GM12878 (cell line): ENCODE measurements at regions not wholly inside any gene's neighbourhood (a gene's known extent, or its start where the extent isn't known, plus 50 kb on each side); places are given as distances from the start of the nearest gene placed in this dataset.

Experiments used
- ATAC-seq: fragments of 200-7000 bp; cut with Tn5 transposase; 3 replicates; pipeline ENCODE4 v1.9.1; 2020; ENCODE audit warnings: mild to moderate bottlenecking, moderate library complexity
- BruUV-seq: library from RNA; stranded (reverse); fragments of 400-500 nt; replicated peaks from 2 replicates; lab custom pipeline; 2021; lab: Mats Ljungman, UMichigan
- CTCF ChIA-PET: fragments of 300-600 bp; sonication (Branson Sonifier 250); formaldehyde crosslinking; extraction: SDS; loops from one replicate; lab custom pipeline; 2021; ENCODE audit warnings: inconsistent platforms; lab: Yijun Ruan, JAX
- POLR2A ChIA-PET: fragments of 350-600 bp; formaldehyde crosslinking; extraction: SDS; loops from one replicate; lab custom pipeline; 2021; ENCODE audit warnings: inconsistent platforms; lab: Charles Lee
- RAD21 ChIA-PET: fragments of 300-600 bp; sonication (Branson Sonifier 250); formaldehyde crosslinking; loops from one replicate; lab custom pipeline; 2023; ENCODE audit warnings: antibody characterized with exemption; ENCODE audit not compliant: unreplicated experiment; lab: Charles Lee
- SMC1A ChIA-PET: fragments of 300-600 bp; sonication (Branson Sonifier 250); formaldehyde crosslinking; loops from one replicate; lab custom pipeline; 2023; ENCODE audit not compliant: unreplicated experiment, uncharacterized antibody; lab: Charles Lee
- DNase-seq: peaks from one replicate; pipeline ENCODE4 v3.0.0-alpha.2; 2011; ENCODE audit warnings: low read depth, low spot score
- FAIRE-seq: peaks from 3 replicates; lab custom pipeline; 2011; peaks lifted over from hg19 to GRCh38; lab: Jason Lieb, UNC
- H2AFZ ChIP-seq: 2 replicates; pipeline ENCODE4 v1.6.0; 2011; ENCODE audit warnings: low read depth, low read length, control low read depth; ENCODE audit not compliant: control insufficient read depth
- H3K27ac ChIP-seq: 2 replicates; pipeline ENCODE4 v1.5.1; 2011; ENCODE audit warnings: control low read depth; ENCODE audit not compliant: control insufficient read depth, insufficient read depth
- H3K27me3 ChIP-seq, 2 experiments: replicated peaks in 1 of 2; 2 replicates each; pipeline versions ENCODE4 v1.6.0 to v1.6.1; 2011; ENCODE audit warnings: low read length in 1 of 2; ENCODE audit not compliant: control insufficient read depth in 2 of 2, insufficient read depth in 2 of 2
- H3K36me3 ChIP-seq, 2 experiments: 2 replicates each; pipeline ENCODE4 v1.5.1; 2011; ENCODE audit warnings: low read length in 1 of 2; ENCODE audit not compliant: control insufficient read depth in 2 of 2, insufficient read depth in 2 of 2
- H3K4me1 ChIP-seq: 2 replicates; pipeline ENCODE4 v1.6.1; 2011; ENCODE audit warnings: mild to moderate bottlenecking, low read length, moderate library complexity, mixed read lengths; ENCODE audit not compliant: control insufficient read depth, insufficient read depth
- H3K4me2 ChIP-seq: 2 replicates; pipeline ENCODE4 v1.6.0; 2011; ENCODE audit warnings: control low read depth; ENCODE audit not compliant: control insufficient read depth, insufficient read depth
- H3K4me3 ChIP-seq: fragments of 200-600 bp; sonication (generic); 2 replicates; pipeline ENCODE4 v1.5.1; 2016
- H3K79me2 ChIP-seq: 2 replicates; pipeline ENCODE4 v1.6.0; 2011; ENCODE audit warnings: low read length; ENCODE audit not compliant: control insufficient read depth, insufficient read depth
- H3K9ac ChIP-seq: 2 replicates; pipeline ENCODE4 v1.8.0; 2011; ENCODE audit warnings: low read length, control low read depth, mixed read lengths; ENCODE audit not compliant: control insufficient read depth, insufficient read depth
- H3K9me3 ChIP-seq: replicated peaks from 3 replicates; pipeline ENCODE4 v1.5.1; 2011; ENCODE audit warnings: mild to moderate bottlenecking, low read length; ENCODE audit not compliant: control insufficient read depth, insufficient read depth
- H4K20me1 ChIP-seq: 2 replicates; pipeline ENCODE4 v1.6.0; 2011; ENCODE audit not compliant: control insufficient read depth, insufficient read depth
- BRCA1 ChIP-seq: IDR thresholded peaks from 2 replicates; pipeline ENCODE4 v1.6.1; 2011; ENCODE audit warnings: low read depth, low read length, improper control_type of control experiment
- KAT2A ChIP-seq: conservative IDR thresholded peaks from 2 replicates; pipeline ENCODE4 v1.6.1; 2011; ENCODE audit warnings: low read depth, low read length; ENCODE audit not compliant: control insufficient read depth
- RB1 ChIP-seq: fragments of 450-650 bp; formaldehyde crosslinking; IDR thresholded peaks from 2 replicates; pipeline ENCODE4 v1.6.1; 2017; ENCODE audit warnings: mild to moderate bottlenecking, borderline replicate concordance
- TARDBP ChIP-seq: IDR thresholded peaks from 2 replicates; pipeline ENCODE4 v1.6.1; 2016; ENCODE audit warnings: borderline replicate concordance
- TCF7 ChIP-seq: IDR thresholded peaks from 2 replicates; pipeline ENCODE4 v1.6.1; 2014; ENCODE audit warnings: antibody characterized with exemption, borderline replicate concordance
- YBX1 ChIP-seq: fragments of 450-650 bp; IDR thresholded peaks from 2 replicates; pipeline ENCODE4 v1.6.1; 2016; ENCODE audit warnings: antibody characterized with exemption
- ZNF24 ChIP-seq: fragments of 450-650 bp; IDR thresholded peaks from 2 replicates; pipeline ENCODE4 v1.6.1; 2017; ENCODE audit warnings: antibody characterized with exemption, mild to moderate bottlenecking
- ZSCAN29 ChIP-seq: fragments of 450-650 bp; IDR thresholded peaks from 2 replicates; pipeline ENCODE4 v1.6.1; 2017; ENCODE audit warnings: mild to moderate bottlenecking, moderate library complexity
- WGBS: methylation state at CpG from one replicate; pipeline ENCODE4 v1.1.6; 2016; ENCODE audit warnings: low lambda C conversion rate; ENCODE audit not compliant: insufficient replicate concordance, insufficient coverage; ENCODE audit errors: missing lambda C conversion rate; 5-methylcytosine and 5-hydroxymethylcytosine counted together
- in situ Hi-C: fragments of 300-500 bp; cut with MboI; formaldehyde crosslinking; loops from 9 replicates; pipeline ENCODE4 v1.14.3; 2018; ENCODE audit warnings: mixed read lengths
- intact Hi-C: fragments of 100-400 bp; cut with micrococcal nuclease; formaldehyde crosslinking; loops from one replicate; pipeline ENCODE4 v1.14.2; 2022; ENCODE audit not compliant: unreplicated experiment
- TF ChIP-seq, protein P1 (sequence below): fragments of 450-650 bp; IDR thresholded peaks from 2 replicates; pipeline ENCODE4 v1.6.1; 2017; ENCODE audit warnings: borderline replicate concordance

DNA sequence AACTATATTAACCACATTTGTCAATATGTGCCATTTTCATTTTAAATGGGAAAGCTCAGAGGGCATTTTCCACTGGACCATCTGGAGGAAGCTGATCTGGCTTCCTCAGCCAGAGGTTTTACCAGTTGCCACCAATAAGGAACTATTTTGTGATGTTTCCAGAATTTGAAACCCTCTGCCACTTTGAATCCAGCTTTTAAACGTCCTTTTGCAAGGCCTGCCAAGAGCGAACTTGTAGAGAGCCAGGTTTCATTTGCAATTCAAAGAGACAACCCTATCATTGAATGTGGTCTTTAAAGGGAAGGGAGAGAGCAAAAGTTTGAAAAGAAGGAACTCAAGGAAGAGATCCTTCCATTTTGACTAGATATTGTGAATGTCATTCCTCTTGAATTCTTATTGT lies 123.3 kb upstream of the CHL1 start:
- Histone ChIP-seq H3K9me3 (no peaks in the 10 kb centered on the region), H3K27ac (no peak overlapping the region), H3K27me3 (no peaks in the 10 kb centered on the region; a peak in 1 of 4 replicates), H4K20me1 (no peaks in the 10 kb centered on the region), H3K4me2 (no peak overlapping the region), H2AFZ (no peak overlapping the region), H3K9ac (no peak overlapping the region), H3K36me3 (no peaks in the 10 kb centered on the region), H3K79me2 (no peaks in the 10 kb centered on the region), H3K4me1 (no peaks in the 10 kb centered on the region), H3K4me3 (no peak overlapping the region)
- WGBS = 0% methylated on average over 2 of the region's 2 CpGs
- CTCF ChIA-PET = interaction anchor here (4.6 kb wide), 1 partner anchor 280 kb away, joined by 15 read pairs; no protein-coding TSS in a partner anchor
- RAD21 ChIA-PET = no interaction called here
- DNase-seq (no peak), ATAC-seq (no peak), FAIRE-seq (no peak)
- intact Hi-C loops (no loop called here), in situ Hi-C loops (no loop called here)
- SMC1A ChIA-PET = interaction anchor here (2.3 to 4.7 kb wide), 2 partner anchors 278 to 281 kb away, joined by 7 to 21 read pairs; no protein-coding TSS in a partner anchor
- POLR2A ChIA-PET = no interaction called here
- TF ChIP-seq, protein P1, sequence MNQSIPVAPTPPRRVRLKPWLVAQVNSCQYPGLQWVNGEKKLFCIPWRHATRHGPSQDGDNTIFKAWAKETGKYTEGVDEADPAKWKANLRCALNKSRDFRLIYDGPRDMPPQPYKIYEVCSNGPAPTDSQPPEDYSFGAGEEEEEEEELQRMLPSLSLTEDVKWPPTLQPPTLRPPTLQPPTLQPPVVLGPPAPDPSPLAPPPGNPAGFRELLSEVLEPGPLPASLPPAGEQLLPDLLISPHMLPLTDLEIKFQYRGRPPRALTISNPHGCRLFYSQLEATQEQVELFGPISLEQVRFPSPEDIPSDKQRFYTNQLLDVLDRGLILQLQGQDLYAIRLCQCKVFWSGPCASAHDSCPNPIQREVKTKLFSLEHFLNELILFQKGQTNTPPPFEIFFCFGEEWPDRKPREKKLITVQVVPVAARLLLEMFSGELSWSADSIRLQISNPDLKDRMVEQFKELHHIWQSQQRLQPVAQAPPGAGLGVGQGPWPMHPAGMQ = no peak
- no TSS peak for BruUV-seq

DNA sequence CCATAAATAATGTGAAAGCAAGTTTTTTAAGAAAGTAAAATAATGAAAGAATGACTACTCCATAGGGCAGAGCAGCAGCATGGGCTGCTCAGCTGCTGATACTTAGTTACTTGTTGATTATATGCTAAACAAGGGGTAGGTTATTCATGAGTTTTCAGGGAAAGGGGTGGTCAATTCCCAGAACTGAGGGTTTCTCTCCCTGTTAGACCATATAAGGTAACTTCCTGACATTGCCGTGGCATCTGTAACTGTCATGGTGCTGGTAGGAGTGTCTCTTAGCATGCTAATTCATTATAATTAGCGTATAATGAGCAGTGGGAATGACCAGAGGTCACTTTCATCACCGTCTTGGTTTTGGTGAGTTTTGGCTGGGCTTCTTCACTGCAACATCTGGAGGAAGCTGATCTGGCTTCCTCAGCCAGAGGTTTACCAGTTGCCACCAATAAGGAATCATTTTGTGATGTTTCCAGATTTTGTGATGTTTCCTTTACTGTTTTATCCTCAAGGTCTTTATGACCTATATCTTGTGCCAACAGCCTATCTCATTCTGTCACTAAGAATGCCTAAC lies 121.8 kb upstream of the CHL1 start:
- no TSS peak for BruUV-seq
- H3K9me3 ChIP-seq = no peaks in the 10 kb centered on the region
- H3K79me2 ChIP-seq = no peaks in the 10 kb centered on the region
- ATAC-seq (no peak), FAIRE-seq (no peak), DNase-seq (no peak)
- no peaks in the 10 kb centered on the region for H3K36me3 ChIP-seq
- H3K9ac ChIP-seq = no peak overlapping the region
- no peaks in the 10 kb centered on the region for H4K20me1 ChIP-seq
- POLR2A ChIA-PET = no interaction called here
- intact Hi-C loops = no loop called here
- RAD21 ChIA-PET = no interaction called here
- no peak overlapping the region for H3K27ac ChIP-seq
- CTCF ChIA-PET = no interaction called here
- no peaks in the 10 kb centered on the region for H3K4me1 ChIP-seq
- H3K4me2 ChIP-seq = no peak overlapping the region
- no peaks in the 10 kb centered on the region; a peak in 1 of 4 replicates for H3K27me3 ChIP-seq
- SMC1A ChIA-PET = interaction anchor here (2.3 kb wide), 1 partner anchor 277 kb away, joined by 7 read pairs; no protein-coding TSS in a partner anchor
- H2AFZ ChIP-seq = no peak overlapping the region
- no peak overlapping the region for H3K4me3 ChIP-seq
- 33% methylated on average over 3 of the region's 3 CpGs for WGBS
- no peak for TF ChIP-seq TCF7
- no peak for TF ChIP-seq BRCA1
- no peak for TF ChIP-seq ZSCAN29
- no peak for TF ChIP-seq RB1
- TF ChIP-seq YBX1 = no peak
- no peak for TF ChIP-seq ZNF24
- no peak for TF ChIP-seq TARDBP
- TF ChIP-seq KAT2A = no peak
- in situ Hi-C loops = no loop called here
